ENCODE measurements at regions not wholly inside any gene's neighbourhood (a gene's known extent, or its start where the extent isn't known, plus 50 kb on each side); places are given as distances from the start of the nearest gene placed in this dataset.
A peak's percentile ranks its signal among the peaks of the same experiment; 100 is the strongest.
"Not testable (repeated sequence)": the region's sequence is repeated elsewhere in the genome, so short reads cannot be mapped to it uniquely, and the experiment has no call there.

GRCh38 chr14:71396050-71396677 lies 488.9 kb downstream of the PCNX1 start:
- no peak for DNase-seq (ENCODE audit: low spot score)

- no peak for DNase-seq (ENCODE audit: low spot score)
Observed at GRCh38 chr14:71397371-71397770, 490.1 kb downstream of the PCNX1 start.

GRCh38 chr14:71398450-71398849 lies 491.2 kb downstream of the PCNX1 start:
- no peak for DNase-seq (ENCODE audit: low spot score)

GRCh38 chr14:71399057-71399487 lies 491.8 kb downstream of the PCNX1 start:
- DNase-seq (ENCODE audit: low spot score) = no peak

- no peak for DNase-seq (ENCODE audit: low spot score)
Observed at GRCh38 chr14:71400871-71401321, 493.6 kb downstream of the PCNX1 start.

GRCh38 chr14:71402415-71402814 lies 495.2 kb downstream of the PCNX1 start:
- not testable (repeated sequence) for DNase-seq (ENCODE audit: low spot score)

- DNase-seq (ENCODE audit: low spot score) = no peak
Observed at GRCh38 chr14:71403656-71404055, 496.4 kb downstream of the PCNX1 start.

GRCh38 chr14:71405676-71406075 lies 498.4 kb downstream of the PCNX1 start:
- DNase-seq (ENCODE audit: low spot score) = no peak

- DNase-seq (ENCODE audit: low spot score) = no peak
Observed at GRCh38 chr14:71408362-71409030, 501.2 kb downstream of the PCNX1 start.

- DNase-seq (ENCODE audit: low spot score) = no peak
Observed at GRCh38 chr14:71410578-71411284, 503.5 kb downstream of the PCNX1 start.

GRCh38 chr14:71411285-71411595 lies 504.0 kb downstream of the PCNX1 start:
- DNase-seq (ENCODE audit: low spot score) = no peak

GRCh38 chr14:71411738-71412137 lies 504.5 kb downstream of the PCNX1 start:
- no peak for DNase-seq (ENCODE audit: low spot score)

GRCh38 chr14:71414631-71415403 lies 507.6 kb downstream of the PCNX1 start:
- no peak for DNase-seq (ENCODE audit: low spot score)

GRCh38 chr14:71415404-71415690 lies 508.1 kb downstream of the PCNX1 start:
- DNase-seq (ENCODE audit: low spot score) = no peak

GRCh38 chr14:71416392-71416791 lies 509.1 kb downstream of the PCNX1 start:
- DNase-seq (ENCODE audit: low spot score) = peak; percentile 14

- no peak for DNase-seq (ENCODE audit: low spot score)
Observed at GRCh38 chr14:71418532-71419245, 511.4 kb downstream of the PCNX1 start.

GRCh38 chr14:71423481-71423880 lies 508.7 kb upstream of the RGS6 start:
- DNase-seq (ENCODE audit: low spot score) = no peak

GRCh38 chr14:71424941-71425340 lies 507.3 kb upstream of the RGS6 start:
- DNase-seq (ENCODE audit: low spot score) = no peak

GRCh38 chr14:71426001-71426400 lies 506.2 kb upstream of the RGS6 start:
- no peak for DNase-seq (ENCODE audit: low spot score)

- DNase-seq (ENCODE audit: low spot score) = no peak
Observed at GRCh38 chr14:71429902-71430301, 502.3 kb upstream of the RGS6 start.

- no peak for DNase-seq (ENCODE audit: low spot score)
Observed at GRCh38 chr14:71430321-71430677, 501.9 kb upstream of the RGS6 start.

Data from A172 (cell line).